GM18502 (cell line): ENCODE measurements at regions not wholly inside any gene's neighbourhood (a gene's known extent, or its start where the extent isn't known, plus 50 kb on each side); places are given as distances from the start of the nearest gene placed in this dataset.
"Not testable (repeated sequence)": the region's sequence is repeated elsewhere in the genome, so short reads cannot be mapped to it uniquely, and the experiment has no call there.

ENCODE experiments used
- ATAC-seq: cut with Tn5 transposase; IDR thresholded peaks from one replicate; pipeline ENCODE4 v1.9.1; 2021; ENCODE audit warnings: mild to moderate bottlenecking; ENCODE audit not compliant: unreplicated experiment, poor library complexity

- ATAC-seq, result no peak
Observed at GRCh38 chr20:56723331-56723730, 94.2 kb downstream of the TFAP2C start.

DNA sequence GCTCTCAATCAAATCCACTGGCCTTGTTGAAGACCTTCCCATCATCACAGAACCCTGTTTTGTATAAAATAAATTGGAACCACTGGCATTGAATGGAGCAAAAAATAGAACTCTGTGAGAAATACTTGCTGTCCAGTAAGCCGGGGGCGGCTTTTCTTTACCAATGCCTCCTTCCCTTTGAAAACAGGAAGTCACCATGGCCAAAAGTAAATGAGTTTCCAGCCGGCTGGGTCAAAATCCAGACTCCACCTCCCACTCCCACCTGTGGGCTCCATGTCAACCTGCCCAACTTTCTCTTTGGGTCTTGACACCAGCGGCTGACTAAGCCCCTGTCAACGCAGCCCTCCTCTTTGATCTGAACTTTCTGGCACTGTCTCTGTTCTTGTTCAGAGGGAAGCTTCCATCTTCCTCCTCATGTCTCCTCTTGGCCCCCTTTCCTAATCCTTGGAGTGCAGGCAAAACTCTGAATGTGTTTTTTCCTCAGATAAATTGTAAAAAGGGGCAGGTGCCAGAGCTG lies 95.2 kb downstream of the TFAP2C start:
- no peak for ATAC-seq

DNA sequence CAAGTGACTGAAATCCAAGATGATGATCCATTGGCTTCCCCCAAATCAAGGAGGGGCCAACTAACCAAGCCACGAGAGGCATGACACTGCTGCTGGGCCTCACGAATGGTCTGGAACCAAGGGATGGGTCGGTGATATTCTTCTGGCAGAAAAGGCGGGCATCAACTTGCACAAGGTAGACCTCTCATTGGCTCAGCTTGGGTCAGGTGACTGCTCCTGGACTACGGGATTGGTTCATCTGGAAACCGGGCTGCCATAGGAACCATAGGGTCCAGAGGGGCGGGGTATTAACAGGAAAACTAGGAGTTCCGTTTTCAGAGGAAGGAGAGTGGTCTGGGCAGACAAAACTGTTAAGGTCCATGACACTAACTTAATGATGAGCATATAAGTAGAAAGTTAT lies 100.9 kb downstream of the TFAP2C start:
- ATAC-seq, result no peak

- ATAC-seq, result no peak
Observed at GRCh38 chr20:56730996-56731395, 101.9 kb downstream of the TFAP2C start.

- no peak for ATAC-seq
Observed at GRCh38 chr20:56731476-56731875, 102.4 kb downstream of the TFAP2C start.

DNA sequence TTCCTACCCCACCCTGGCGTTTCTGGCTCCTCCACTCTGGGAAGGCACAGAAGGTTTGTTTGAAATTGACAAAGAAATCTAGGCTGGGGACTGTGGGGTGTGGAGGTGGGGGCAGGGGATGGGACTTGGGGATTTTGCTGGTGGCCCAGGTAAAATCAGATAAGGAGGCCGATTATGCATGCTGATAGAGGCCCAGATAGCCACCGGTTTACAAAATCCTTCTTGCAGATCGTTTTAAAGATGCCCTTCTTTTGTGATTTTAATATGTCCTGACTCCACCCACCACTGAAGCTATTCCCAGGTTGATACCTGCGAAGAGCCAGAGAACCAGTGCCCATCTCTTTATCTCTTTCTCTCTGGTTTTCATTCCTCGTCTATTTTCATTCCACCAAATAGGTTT lies 104.9 kb downstream of the TFAP2C start:
- no peak for ATAC-seq

GRCh38 chr20:56735084-56735642 lies 106.1 kb downstream of the TFAP2C start:
- no peak for ATAC-seq

- ATAC-seq, result no peak
Observed at GRCh38 chr20:56736285-56736857, 107.3 kb downstream of the TFAP2C start.

GRCh38 chr20:56744325-56744821 lies 115.3 kb downstream of the TFAP2C start:
- ATAC-seq, result not testable (repeated sequence)

- ATAC-seq, result no peak
Observed at GRCh38 chr20:56748476-56749377, 119.6 kb downstream of the TFAP2C start.

- ATAC-seq, result no peak
Observed at GRCh38 chr20:56750430-56750829, 121.3 kb downstream of the TFAP2C start.

DNA sequence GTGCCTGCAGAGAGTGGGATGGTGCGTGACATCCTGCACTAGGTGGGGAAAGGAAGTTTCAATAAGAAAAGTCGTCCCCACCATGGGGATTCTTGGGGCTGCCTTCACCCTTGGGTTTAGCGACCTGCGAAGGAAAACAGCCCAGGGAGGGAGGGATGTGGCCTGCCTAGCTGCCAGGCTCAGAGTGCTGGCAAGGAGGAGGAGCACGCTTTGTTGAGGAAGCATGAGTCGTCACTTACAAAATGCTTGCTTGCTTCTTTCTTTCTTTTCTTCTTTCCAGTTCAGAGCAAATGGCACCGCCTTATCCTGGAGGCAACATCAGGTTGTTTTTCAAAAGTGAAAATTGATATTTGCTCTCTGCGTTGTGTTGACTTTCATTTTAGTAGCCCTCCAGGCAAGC lies 123.2 kb downstream of the TFAP2C start:
- ATAC-seq, result no peak

DNA sequence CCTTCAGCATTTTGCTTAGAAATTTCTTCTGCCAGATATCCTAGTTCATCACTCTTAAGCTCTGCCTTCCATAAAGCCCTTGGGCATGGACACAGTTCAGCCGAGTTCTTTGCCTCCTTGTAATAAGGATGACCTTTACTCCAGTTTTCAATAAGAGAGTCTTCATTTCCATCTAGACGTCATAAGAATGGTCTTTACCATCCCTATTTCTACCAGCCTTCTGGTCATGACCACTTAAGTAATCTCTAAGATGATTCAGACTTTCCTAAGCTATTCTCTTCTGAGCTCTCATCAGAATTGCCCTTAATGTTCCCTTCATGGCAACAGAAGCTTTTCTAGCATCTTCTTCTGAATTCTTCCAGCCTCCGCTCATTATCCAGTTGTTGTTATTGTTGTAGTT lies 126.1 kb downstream of the TFAP2C start:
- no peak for ATAC-seq

GRCh38 chr20:56756658-56757057 lies 127.6 kb downstream of the TFAP2C start:
- ATAC-seq, result not testable (repeated sequence)

- no peak for ATAC-seq
Observed at GRCh38 chr20:56758706-56759105, 129.6 kb downstream of the TFAP2C start.

DNA sequence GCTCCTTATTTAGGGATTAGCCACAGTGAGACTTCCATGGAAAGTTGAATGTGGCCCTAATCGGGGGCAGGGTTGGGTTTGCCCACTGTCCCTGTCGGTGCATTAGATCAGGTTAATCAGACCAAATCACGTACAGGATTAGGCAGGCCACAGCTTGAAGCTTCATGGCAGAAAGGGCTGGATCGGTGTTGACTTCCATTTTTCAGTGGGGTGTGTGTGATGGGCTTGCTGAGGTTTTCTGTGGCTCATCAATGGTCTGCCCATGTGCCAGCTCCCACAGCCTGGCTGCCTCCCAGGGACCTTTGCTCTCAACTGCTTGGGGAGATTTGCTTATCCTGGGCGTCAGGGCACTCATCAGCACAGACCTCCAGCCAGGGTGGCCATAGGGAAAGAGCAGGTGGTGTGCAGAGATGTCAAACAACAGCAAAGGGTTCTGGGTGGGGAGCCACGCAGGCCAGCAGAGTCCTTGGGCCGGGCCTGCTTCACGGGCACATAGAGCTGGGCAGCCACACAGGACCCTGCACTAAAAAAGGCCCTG lies 130.7 kb downstream of the TFAP2C start:
- ATAC-seq, result no peak

DNA sequence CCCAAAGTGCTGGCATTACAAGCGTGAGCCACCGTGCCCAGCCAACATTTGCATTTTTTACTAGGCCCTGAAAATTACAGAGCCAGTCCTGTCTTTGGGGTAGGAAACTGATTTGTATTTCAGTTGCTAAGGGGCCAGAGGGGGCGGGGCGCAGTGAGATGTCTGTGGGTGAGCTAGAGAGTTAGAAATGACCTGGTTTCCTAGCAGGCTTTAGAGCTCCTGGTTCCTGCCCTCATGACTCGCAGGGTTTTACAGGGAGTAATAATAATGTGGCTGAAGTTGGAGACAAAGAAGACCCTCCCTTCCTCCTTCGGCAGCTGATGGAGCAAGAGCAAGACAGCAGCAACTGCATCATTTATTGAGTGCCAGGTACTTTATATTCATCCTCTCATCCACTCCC lies 131.5 kb downstream of the TFAP2C start:
- no peak for ATAC-seq

DNA sequence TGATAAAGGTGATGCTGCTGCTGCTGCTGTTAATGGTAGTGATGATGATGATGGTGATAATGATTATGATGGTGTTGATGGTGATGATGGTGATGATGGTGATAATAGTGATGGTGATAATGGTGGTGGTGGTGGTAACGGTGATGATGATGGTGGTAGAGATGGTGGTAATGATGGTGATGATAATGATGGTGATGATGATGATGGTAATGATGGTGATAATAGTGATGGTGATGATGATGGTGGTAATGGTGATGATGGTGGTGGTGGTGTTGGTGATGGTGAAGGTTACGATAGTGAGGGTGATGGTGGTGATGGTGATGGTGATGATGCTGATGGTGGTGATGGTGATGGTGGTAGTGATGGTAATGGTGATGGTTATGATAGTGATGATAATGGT lies 132.3 kb downstream of the TFAP2C start:
- no peak for ATAC-seq

- ATAC-seq, result no peak
Observed at GRCh38 chr20:56762401-56762800, 133.3 kb downstream of the TFAP2C start.

- ATAC-seq, result no peak
Observed at GRCh38 chr20:56762829-56763228, 133.7 kb downstream of the TFAP2C start.

- ATAC-seq, result no peak
Observed at GRCh38 chr20:56764671-56765070, 135.6 kb downstream of the TFAP2C start.
